ENCODE measurements at regions not wholly inside any gene's neighbourhood (a gene's known extent, or its start where the extent isn't known, plus 50 kb on each side); places are given as distances from the start of the nearest gene placed in this dataset.
"Not testable (repeated sequence)": the region's sequence is repeated elsewhere in the genome, so short reads cannot be mapped to it uniquely, and the experiment has no call there.

DNA sequence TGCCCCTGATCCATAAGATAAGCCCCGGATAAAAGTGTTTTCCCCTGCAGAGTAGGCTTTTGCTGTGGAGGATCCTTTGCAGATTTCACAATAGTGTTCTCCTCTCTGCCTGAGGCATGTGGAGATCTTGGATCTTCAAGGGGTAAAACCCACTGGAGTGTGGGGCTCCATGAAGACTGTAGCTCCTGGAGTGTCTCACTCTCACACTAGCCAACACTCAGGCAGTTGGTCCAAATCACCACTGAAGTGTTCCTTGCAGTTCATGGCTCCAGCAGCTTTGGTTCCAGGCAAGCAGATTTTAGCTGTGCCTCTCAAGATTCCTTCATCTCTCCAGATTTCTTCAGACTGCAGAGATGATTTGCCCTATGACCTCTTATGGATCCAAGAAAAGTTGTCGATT is 665.3 kb downstream of the TNS3 start:
- no peak overlapping the region for H3K9ac ChIP-seq (ENCODE audit: low read depth, low read length)

DNA sequence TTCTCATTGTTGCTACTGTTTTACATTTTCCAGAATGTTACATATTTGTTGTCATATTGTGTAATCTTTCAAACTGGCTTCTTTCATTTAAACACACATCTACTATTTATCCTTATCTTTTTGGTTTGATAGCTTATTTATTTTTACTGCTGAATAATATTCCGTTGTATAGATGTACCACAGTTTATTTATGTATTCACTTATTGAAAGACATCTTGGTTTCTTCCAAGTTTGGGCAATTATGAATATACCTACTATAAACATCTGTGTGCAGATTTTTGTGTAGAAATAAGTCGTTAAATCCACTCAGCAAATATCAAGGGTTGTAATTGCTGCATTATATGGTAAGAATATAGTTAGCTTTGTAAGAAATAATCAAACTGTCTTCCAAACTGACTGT is 669.2 kb downstream of the TNS3 start:
- no peaks in the 10 kb centered on the region for H3K4me1 ChIP-seq (ENCODE audit: control insufficient read depth, insufficient read depth, low read length)
- no peaks in the 10 kb centered on the region for H3K9me3 ChIP-seq (ENCODE audit: control insufficient read depth, insufficient read depth, low read length)
- H3K4me3 ChIP-seq (ENCODE audit: low read depth, low read length), result no peak overlapping the region
- H3K9ac ChIP-seq (ENCODE audit: low read depth, low read length), result no peak overlapping the region
- H3K27me3 ChIP-seq (ENCODE audit: control insufficient read depth, insufficient read depth, low read length), result no peaks in the 10 kb centered on the region
- no peaks in the 10 kb centered on the region for H3K36me3 ChIP-seq (ENCODE audit: control insufficient read depth, insufficient read depth, low read length)

More for the DNA sequence above, 665.3 kb downstream of the TNS3 start:
- H3K9me3 ChIP-seq (ENCODE audit: control insufficient read depth, insufficient read depth, low read length), result no peaks in the 10 kb centered on the region
- no peaks in the 10 kb centered on the region for H3K27me3 ChIP-seq (ENCODE audit: control insufficient read depth, insufficient read depth, low read length)
- H3K36me3 ChIP-seq (ENCODE audit: control insufficient read depth, insufficient read depth, low read length), result no peaks in the 10 kb centered on the region
- H3K4me3 ChIP-seq (ENCODE audit: low read depth, low read length), result no peak overlapping the region
- H3K4me1 ChIP-seq (ENCODE audit: control insufficient read depth, insufficient read depth, low read length), result no peaks in the 10 kb centered on the region

DNA sequence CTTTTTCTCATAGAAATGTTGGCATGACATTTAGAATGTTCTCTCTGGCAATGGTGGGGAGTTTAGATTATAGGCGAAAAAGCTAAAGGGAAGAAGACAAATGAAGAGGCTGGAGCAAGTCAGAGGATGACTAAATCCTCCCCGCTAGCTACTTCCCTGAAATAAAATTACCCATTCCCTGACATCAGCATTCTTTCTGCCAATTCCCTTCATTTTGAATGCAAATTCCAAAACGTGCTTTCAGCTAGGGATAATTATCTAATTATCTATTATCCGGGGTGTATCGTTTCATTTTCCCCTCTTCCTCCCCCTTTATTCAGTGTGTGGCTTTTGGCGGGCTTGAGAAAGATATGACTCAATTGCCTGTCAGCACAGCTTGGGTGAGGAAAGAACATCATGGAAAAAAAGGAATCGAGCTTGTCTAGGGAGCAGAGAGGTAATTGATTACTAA is 672.3 kb downstream of the TNS3 start:
- Histone ChIP-seq H3K9ac (ENCODE audit: low read depth, low read length) (no peak overlapping the region), H3K27me3 (ENCODE audit: control insufficient read depth, insufficient read depth, low read length) (no peaks in the 10 kb centered on the region), H3K4me1 (ENCODE audit: control insufficient read depth, insufficient read depth, low read length) (no peaks in the 10 kb centered on the region), H3K9me3 (ENCODE audit: control insufficient read depth, insufficient read depth, low read length) (no peaks in the 10 kb centered on the region), H3K36me3 (ENCODE audit: control insufficient read depth, insufficient read depth, low read length) (no peaks in the 10 kb centered on the region), H3K4me3 (ENCODE audit: low read depth, low read length) (no peak overlapping the region)

DNA sequence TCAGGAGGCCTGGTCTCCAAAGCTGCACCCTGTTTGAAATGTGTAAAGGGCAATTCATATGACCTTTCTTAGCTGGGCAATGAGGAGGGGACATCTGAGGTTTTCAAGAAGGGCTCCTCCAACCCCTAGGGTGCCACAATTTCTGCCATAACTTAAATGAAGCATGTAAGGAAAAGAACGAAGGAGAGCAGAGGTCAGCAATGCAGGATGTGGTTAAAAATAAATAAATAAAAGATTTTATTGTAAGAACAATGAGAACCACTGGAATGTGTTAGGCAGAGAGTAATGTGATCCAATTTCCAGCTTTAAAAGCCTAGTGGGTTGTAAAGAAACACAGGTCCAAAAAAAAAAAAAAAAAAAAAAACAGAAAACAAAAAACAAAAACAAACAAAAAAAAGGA is 673.1 kb downstream of the TNS3 start:
- Histone ChIP-seq H3K27me3 (ENCODE audit: control insufficient read depth, insufficient read depth, low read length) (no peaks in the 10 kb centered on the region), H3K9ac (ENCODE audit: low read depth, low read length) (no peak overlapping the region), H3K36me3 (ENCODE audit: control insufficient read depth, insufficient read depth, low read length) (no peaks in the 10 kb centered on the region), H3K4me3 (ENCODE audit: low read depth, low read length) (no peak overlapping the region), H3K4me1 (ENCODE audit: control insufficient read depth, insufficient read depth, low read length) (no peaks in the 10 kb centered on the region), H3K9me3 (ENCODE audit: control insufficient read depth, insufficient read depth, low read length) (no peaks in the 10 kb centered on the region)

DNA sequence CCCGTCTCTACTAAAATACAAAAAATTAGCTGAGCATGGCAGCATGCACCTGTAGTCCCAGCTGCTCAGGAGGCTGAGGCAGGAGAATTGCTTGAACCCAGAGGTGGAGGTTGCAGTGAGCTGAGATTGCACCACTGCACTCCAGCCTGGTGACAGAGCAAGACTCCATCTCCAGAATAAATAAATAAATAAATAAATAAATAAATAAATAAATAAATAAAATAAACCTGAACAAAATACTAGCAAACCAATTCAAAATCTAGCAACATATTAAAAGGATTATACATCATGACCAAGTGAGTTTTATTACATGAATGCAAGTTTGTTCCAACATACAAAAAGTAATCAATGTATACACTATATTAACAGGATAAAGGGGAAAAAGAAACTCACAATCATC is 677.4 kb downstream of the TNS3 start:
- not testable (repeated sequence) for H3K36me3 ChIP-seq (ENCODE audit: control insufficient read depth, insufficient read depth, low read length); H3K9me3 ChIP-seq (ENCODE audit: control insufficient read depth, insufficient read depth, low read length); H3K4me1 ChIP-seq (ENCODE audit: control insufficient read depth, insufficient read depth, low read length); H3K9ac ChIP-seq (ENCODE audit: low read depth, low read length); H3K27me3 ChIP-seq (ENCODE audit: control insufficient read depth, insufficient read depth, low read length); H3K4me3 ChIP-seq (ENCODE audit: low read depth, low read length)

DNA sequence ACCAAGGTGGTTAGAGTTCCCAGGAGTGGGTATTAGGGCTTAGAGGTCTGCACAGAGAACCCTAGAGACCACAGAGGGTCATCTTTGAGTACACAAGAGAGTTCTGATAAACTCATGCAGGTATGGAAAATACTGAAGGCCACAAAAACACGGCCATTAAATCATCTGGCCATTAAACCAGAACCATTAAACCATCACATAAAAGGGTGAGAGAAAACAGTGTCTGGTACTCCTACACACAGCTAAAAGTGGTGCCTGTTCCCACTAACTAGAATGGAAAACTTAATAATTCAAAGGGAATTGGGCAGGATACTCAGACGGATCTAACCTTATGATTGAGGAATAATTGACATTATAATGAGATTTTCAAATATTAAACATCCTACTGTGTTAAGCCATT is 679.4 kb downstream of the TNS3 start:
- H3K4me1 ChIP-seq (ENCODE audit: control insufficient read depth, insufficient read depth, low read length), result no peaks in the 10 kb centered on the region
- H3K9ac ChIP-seq (ENCODE audit: low read depth, low read length), result no peak overlapping the region
- H3K9me3 ChIP-seq (ENCODE audit: control insufficient read depth, insufficient read depth, low read length), result no peaks in the 10 kb centered on the region
- no peaks in the 10 kb centered on the region for H3K27me3 ChIP-seq (ENCODE audit: control insufficient read depth, insufficient read depth, low read length)
- H3K4me3 ChIP-seq (ENCODE audit: low read depth, low read length), result no peak overlapping the region
- H3K36me3 ChIP-seq (ENCODE audit: control insufficient read depth, insufficient read depth, low read length), result no peaks in the 10 kb centered on the region

DNA sequence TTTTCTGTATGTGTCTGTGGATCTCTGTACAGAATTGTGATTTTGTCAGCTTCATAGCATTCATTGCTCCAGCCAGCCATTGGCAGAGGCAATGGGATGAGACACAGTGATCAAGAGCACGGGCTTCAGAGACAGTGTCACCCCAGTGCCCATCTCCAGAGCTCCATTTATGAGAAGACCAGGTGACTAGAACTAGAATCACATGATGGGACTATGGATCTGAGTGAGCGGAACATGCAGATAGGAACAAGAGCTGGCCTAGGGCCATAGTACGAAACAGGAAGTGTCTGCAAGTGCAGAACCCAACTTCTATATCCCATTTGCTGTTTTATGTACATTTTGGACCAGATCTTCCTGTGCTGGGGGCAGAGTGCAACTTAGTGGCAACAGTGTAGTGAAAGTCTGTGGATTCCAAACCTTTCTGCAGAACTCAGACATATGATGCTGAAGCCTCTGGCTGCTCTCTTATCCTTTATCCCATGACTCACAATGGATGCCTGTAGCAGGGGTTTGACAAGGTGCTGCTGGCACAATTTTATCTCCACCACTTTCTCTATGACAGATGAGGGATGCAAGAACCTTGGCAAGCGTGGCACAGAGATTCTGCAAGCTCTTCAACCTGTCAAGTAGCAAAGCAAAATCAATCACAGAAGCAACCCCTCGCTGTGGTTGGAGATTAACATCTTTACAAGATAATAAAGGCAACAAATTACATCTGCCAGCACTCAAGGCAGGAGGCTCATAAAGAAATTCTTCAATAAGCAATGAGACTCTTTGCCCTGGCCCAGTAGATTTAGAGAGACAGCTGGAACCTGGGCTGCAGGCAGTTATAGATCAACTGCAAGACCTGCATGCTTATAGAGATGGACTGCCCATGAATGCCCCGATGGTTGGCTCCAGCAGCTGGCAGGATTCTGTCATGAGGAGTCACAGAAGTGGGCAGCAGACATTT is 681.3 kb downstream of the TNS3 start:
- Histone ChIP-seq H3K4me3 (ENCODE audit: low read depth, low read length) (no peak overlapping the region), H3K9ac (ENCODE audit: low read depth, low read length) (no peak overlapping the region), H3K9me3 (ENCODE audit: control insufficient read depth, insufficient read depth, low read length) (no peaks in the 10 kb centered on the region), H3K27me3 (ENCODE audit: control insufficient read depth, insufficient read depth, low read length) (no peaks in the 10 kb centered on the region), H3K36me3 (ENCODE audit: control insufficient read depth, insufficient read depth, low read length) (no peaks in the 10 kb centered on the region), H3K4me1 (ENCODE audit: control insufficient read depth, insufficient read depth, low read length) (no peaks in the 10 kb centered on the region)

DNA sequence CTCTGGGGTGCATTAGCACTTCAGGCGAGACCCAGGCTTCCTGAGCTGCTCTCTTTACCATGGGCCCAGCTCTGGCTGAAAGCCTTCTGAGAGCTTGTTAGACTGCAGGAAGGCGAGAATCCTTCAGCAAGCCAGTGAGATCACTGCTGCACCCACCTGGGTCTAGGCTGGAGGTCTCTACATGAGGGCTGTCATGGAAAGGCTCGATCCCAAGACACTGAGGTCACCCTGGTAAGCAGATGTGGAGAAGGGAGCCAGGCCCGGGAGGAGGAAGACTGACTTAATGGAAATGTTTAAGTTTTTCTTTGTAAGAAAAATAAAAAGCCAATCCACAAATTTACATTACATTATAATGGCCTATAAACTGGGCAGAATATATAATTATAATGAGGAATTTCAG is 684.5 kb downstream of the TNS3 start:
- Histone ChIP-seq H3K27me3 (ENCODE audit: control insufficient read depth, insufficient read depth, low read length) (no peaks in the 10 kb centered on the region), H3K9me3 (ENCODE audit: control insufficient read depth, insufficient read depth, low read length) (no peaks in the 10 kb centered on the region), H3K9ac (ENCODE audit: low read depth, low read length) (no peak overlapping the region), H3K36me3 (ENCODE audit: control insufficient read depth, insufficient read depth, low read length) (no peaks in the 10 kb centered on the region), H3K4me1 (ENCODE audit: control insufficient read depth, insufficient read depth, low read length) (no peaks in the 10 kb centered on the region), H3K4me3 (ENCODE audit: low read depth, low read length) (no peak overlapping the region)

DNA sequence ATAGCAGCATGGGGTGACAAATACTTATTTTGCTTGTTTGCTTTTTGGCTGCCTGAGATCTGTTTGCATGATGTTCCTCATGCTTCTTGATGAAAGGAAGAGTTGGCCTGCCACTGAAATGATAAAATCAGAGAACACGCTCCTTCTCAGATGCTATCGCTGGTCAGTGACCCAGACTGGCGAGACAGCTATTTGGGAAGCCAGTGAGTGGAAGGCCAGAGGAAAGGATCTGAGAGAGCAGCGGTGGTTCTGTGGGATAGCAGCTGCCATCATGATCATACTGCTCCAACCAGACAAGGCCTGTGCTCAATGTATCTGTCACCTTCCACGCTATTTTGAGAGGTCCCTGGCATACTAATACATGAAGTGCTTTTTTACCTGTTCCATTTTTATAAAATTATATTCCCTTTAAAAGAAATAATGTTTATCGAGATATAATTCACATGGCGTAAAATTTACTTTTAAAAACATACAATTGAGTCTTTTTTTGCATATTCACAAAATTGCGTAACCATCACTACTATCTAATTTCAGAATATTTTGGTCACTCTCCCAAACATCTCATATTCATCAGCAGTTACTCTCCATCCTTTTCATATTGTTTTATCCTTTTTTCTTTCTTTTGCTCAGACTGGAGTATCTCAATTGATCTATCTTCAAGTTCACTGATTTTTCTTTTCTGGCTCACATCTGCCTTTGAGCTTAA is 695.1 kb downstream of the TNS3 start:
- Histone ChIP-seq H3K27me3 (ENCODE audit: control insufficient read depth, insufficient read depth, low read length) (no peaks in the 10 kb centered on the region), H3K9me3 (ENCODE audit: control insufficient read depth, insufficient read depth, low read length) (no peaks in the 10 kb centered on the region), H3K9ac (ENCODE audit: low read depth, low read length) (no peak overlapping the region), H3K36me3 (ENCODE audit: control insufficient read depth, insufficient read depth, low read length) (no peaks in the 10 kb centered on the region), H3K4me3 (ENCODE audit: low read depth, low read length) (no peak overlapping the region), H3K4me1 (ENCODE audit: control insufficient read depth, insufficient read depth, low read length) (no peaks in the 10 kb centered on the region)

DNA sequence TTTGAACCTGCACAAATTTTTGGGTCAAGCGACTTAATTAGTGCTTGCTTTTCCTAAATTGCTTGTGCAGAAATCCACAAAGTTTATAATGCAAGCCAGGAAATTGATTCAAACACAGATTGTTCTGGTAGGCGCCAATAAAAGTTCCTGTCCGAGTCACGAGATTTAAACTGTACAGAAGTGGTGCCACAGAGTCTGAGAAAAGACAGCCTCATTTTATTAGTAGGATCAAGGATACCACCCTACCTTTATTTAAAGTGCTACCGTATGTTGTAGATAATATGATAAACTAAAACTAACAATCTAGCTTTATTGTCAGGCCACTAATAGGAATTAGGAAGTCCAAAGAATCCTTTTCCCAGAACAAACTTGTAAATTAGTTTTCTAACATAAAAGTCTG is 696.7 kb downstream of the TNS3 start:
- H3K4me1 ChIP-seq (ENCODE audit: control insufficient read depth, insufficient read depth, low read length), result peaks cover 6% of the 10 kb centered on the region
- no peak overlapping the region for H3K9ac ChIP-seq (ENCODE audit: low read depth, low read length)
- no peaks in the 10 kb centered on the region for H3K36me3 ChIP-seq (ENCODE audit: control insufficient read depth, insufficient read depth, low read length)
- H3K9me3 ChIP-seq (ENCODE audit: control insufficient read depth, insufficient read depth, low read length), result no peaks in the 10 kb centered on the region
- no peaks in the 10 kb centered on the region for H3K27me3 ChIP-seq (ENCODE audit: control insufficient read depth, insufficient read depth, low read length)
- H3K4me3 ChIP-seq (ENCODE audit: low read depth, low read length), result no peak overlapping the region

DNA sequence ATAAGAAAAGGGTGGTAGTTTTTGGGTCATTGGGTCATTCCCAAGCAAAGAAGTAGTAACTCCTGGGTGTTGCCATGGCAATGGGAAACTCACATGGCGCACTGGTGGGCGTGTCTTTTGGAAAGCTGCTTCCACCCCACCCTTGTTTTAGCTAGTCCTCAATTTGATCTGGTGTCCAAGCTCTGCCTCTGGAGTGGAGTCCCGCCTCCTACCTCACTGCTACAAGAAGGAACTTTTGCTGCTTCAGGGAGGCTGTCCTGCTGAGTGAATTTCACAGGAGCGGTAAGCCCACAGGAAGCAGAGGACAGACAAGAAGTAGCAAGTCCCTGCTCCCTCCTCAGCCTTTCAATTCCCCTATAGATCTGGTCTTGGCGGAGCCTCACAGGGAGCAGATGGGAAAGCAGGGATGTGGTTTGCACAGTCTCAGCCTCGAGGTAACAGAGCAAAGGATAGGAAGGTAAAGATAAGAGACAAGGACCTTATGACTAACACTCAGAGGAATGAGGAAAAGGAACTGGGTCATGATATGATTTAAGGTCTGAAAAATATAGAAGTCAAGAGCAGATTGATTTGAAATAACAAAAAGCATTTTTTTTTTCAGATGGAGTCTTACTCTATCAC is 700.3 kb downstream of the TNS3 start:
- Histone ChIP-seq H3K9me3 (ENCODE audit: control insufficient read depth, insufficient read depth, low read length) (no peaks in the 10 kb centered on the region), H3K4me1 (ENCODE audit: control insufficient read depth, insufficient read depth, low read length) (peaks cover 6% of the 10 kb centered on the region), H3K9ac (ENCODE audit: low read depth, low read length) (no peak overlapping the region), H3K4me3 (ENCODE audit: low read depth, low read length) (no peak overlapping the region), H3K27me3 (ENCODE audit: control insufficient read depth, insufficient read depth, low read length) (no peaks in the 10 kb centered on the region), H3K36me3 (ENCODE audit: control insufficient read depth, insufficient read depth, low read length) (no peaks in the 10 kb centered on the region)
